ENCODE measurements at regions not wholly inside any gene's neighbourhood (a gene's known extent, or its start where the extent isn't known, plus 50 kb on each side); places are given as distances from the start of the nearest gene placed in this dataset.

- no peak overlapping the region for H2BK120ac ChIP-seq (ENCODE audit: low read depth, low read length, poor library complexity, severe bottlenecking)
- no peaks in the 10 kb centered on the region for H4K20me1 ChIP-seq (ENCODE audit: control insufficient read depth, insufficient read depth, insufficient read length)
- no peak overlapping the region for H4K91ac ChIP-seq (ENCODE audit: insufficient read length, low read depth, low read length)
- H3K4ac ChIP-seq (ENCODE audit: low read depth, low read length), result no peak overlapping the region
- no peak overlapping the region for H3K23ac ChIP-seq (ENCODE audit: insufficient read length, low read depth, low read length)
- H3K79me1 ChIP-seq (ENCODE audit: insufficient read depth, low read depth, low read length, poor library complexity, severe bottlenecking), result no peaks in the 10 kb centered on the region
- H3K27ac ChIP-seq (ENCODE audit: insufficient read length, low read depth, low read length), result no peak overlapping the region
- no peak overlapping the region for H2BK5ac ChIP-seq (ENCODE audit: insufficient read length, low read length)
- no peak overlapping the region for H3K27ac Mint-ChIP-seq
- no peaks in the 10 kb centered on the region for H3K9me3 ChIP-seq (ENCODE audit: control insufficient read depth, low read depth, low read length)
- H3K27me3 ChIP-seq (ENCODE audit: insufficient read depth, low read length), result no peaks in the 10 kb centered on the region
- H3K23me2 ChIP-seq (ENCODE audit: insufficient read length, low read depth, low read length, poor library complexity, severe bottlenecking), result no peaks in the 10 kb centered on the region
- no peak overlapping the region for H2AK5ac ChIP-seq (ENCODE audit: insufficient read length, low read length)
- H3K56ac ChIP-seq (ENCODE audit: insufficient read length, low read depth, low read length), result no peak overlapping the region
- no CpG with 5 or more reads among the region's 12 CpGs for WGBS (ENCODE audit: extremely low coverage, insufficient read length, low lambda C conversion rate)
- H4K8ac ChIP-seq (replicated peaks; ENCODE audit: insufficient read length, low read depth, low read length), result no peak overlapping the region
- H3K4me3 Mint-ChIP-seq, result no peak overlapping the region
- no peak overlapping the region for H3T11ph ChIP-seq (ENCODE audit: low read length)
- no peaks in the 10 kb centered on the region for H3K79me2 ChIP-seq (ENCODE audit: insufficient read depth, low read length)
- peaks cover 4 to 66% of the 10 kb centered on the region in 2 experiments for H3K9me3 Mint-ChIP-seq
- no peak overlapping the region; the same call in 1 of the 2 replicates for H3K14ac ChIP-seq (ENCODE audit: insufficient read depth, low read length)
- H3K27me3 Mint-ChIP-seq (ENCODE audit: low read depth), result peaks cover 3% of the 10 kb centered on the region
- H3K18ac ChIP-seq (ENCODE audit: insufficient read length, low read depth, low read length), result no peak overlapping the region
- no peak overlapping the region for H2BK12ac ChIP-seq (ENCODE audit: insufficient read length, low read depth, low read length)
- peaks cover 11% of the 10 kb centered on the region for H3K4me1 ChIP-seq (ENCODE audit: insufficient read depth, low read length)
- no peak overlapping the region for H2BK20ac ChIP-seq (ENCODE audit: low read depth, low read length, poor library complexity, severe bottlenecking)
- H2AFZ ChIP-seq (ENCODE audit: low read length), result no peak overlapping the region
- H2BK15ac ChIP-seq (ENCODE audit: low read depth, low read length), result no peak overlapping the region
- no peak overlapping the region for H4K5ac ChIP-seq (ENCODE audit: insufficient read length, low read depth, low read length)
- H3K36me3 Mint-ChIP-seq (ENCODE audit: insufficient read depth in 1 of 3, low read depth in 3 of 3), result 0 out of 7 replicates have a peak, but pooled peaks cover 0 to 10% (median 0%) of the 10 kb centered on the region in 3 experiments
- TF ChIP-seq CTCF (conservative IDR thresholded peaks at IDR 0.05), result peak; percentile 22; the same call in 2 of the 3 replicates
- peak; percentile 41 for DNase-seq
- no peak overlapping the region for H3K4me2 ChIP-seq (ENCODE audit: insufficient read depth, insufficient read length, low read length)
- H3K4me1 Mint-ChIP-seq, result peaks cover 15 to 16% of the 10 kb centered on the region in 2 experiments
- H3K9ac ChIP-seq (ENCODE audit: extremely low read depth, insufficient read length, low read length), result no peak overlapping the region
Observed at GRCh38 chr7:4472728-4473127, 209.4 kb upstream of the FOXK1 start.

Measured in H9 (cell line).